PFSK-1 (cell line): ENCODE measurements at regions not wholly inside any gene's neighbourhood (a gene's known extent, or its start where the extent isn't known, plus 50 kb on each side); places are given as distances from the start of the nearest gene placed in this dataset.

Experiments
- FOXP2 ChIP-seq: optimal IDR thresholded peaks from 2 replicates; pipeline ENCODE3; 2011; ENCODE audit warnings: borderline replicate concordance, control low read depth, inconsistent platforms; ENCODE audit not compliant: insufficient read depth; ENCODE audit errors: extremely low read length, extremely low read depth
- POLR2AphosphoS5 ChIP-seq: IDR thresholded peaks from 2 replicates; pipeline ENCODE4 v1.6.1; 2012; ENCODE audit warnings: low read depth, mild to moderate bottlenecking, control low read depth, low read length, moderate library complexity
- REST ChIP-seq, 2 experiments: IDR thresholded peaks; 2 replicates each; pipeline versions ENCODE4 v1.6.1 to v1.8.0; 2011 to 2012; ENCODE audit warnings: low read depth in 2 of 2, low read length in 2 of 2, control low read depth in 1 of 2, inconsistent platforms in 1 of 2, mild to moderate bottlenecking in 1 of 2, moderate library complexity in 1 of 2; ENCODE audit not compliant: insufficient read depth in 1 of 2
- SIN3A ChIP-seq: IDR thresholded peaks from 2 replicates; pipeline ENCODE4 v1.6.1; 2012; ENCODE audit warnings: mild to moderate bottlenecking, low read length, moderate library complexity, borderline replicate concordance; ENCODE audit not compliant: insufficient read depth
- TAF1 ChIP-seq: IDR thresholded peaks from 2 replicates; pipeline ENCODE4 v1.6.1; 2012; ENCODE audit warnings: low read length, control low read depth, borderline replicate concordance; ENCODE audit not compliant: insufficient read depth

GRCh38 chr7:47724335-47724982, 142.5 kb upstream of the TNS3 start:
- no peak for TF ChIP-seq REST (IDR thresholded peaks at IDR 0.05; ENCODE audit: insufficient read depth in 1 of 2, low read depth in 2 of 2, low read length in 2 of 2)
- TF ChIP-seq SIN3A: no peak
- no peak for TF ChIP-seq TAF1
- TF ChIP-seq FOXP2: no peak
- TF ChIP-seq POLR2AphosphoS5: no peak

GRCh38 chr7:47722126-47722525, 140.2 kb upstream of the TNS3 start:
- TF ChIP-seq REST (IDR thresholded peaks at IDR 0.05; ENCODE audit: insufficient read depth in 1 of 2, low read depth in 2 of 2, low read length in 2 of 2): no peak
- TF ChIP-seq SIN3A: no peak
- TF ChIP-seq POLR2AphosphoS5: no peak
- TF ChIP-seq TAF1: no peak
- TF ChIP-seq FOXP2: no peak

GRCh38 chr7:47721670-47722069, 139.8 kb upstream of the TNS3 start:
- TF ChIP-seq TAF1: no peak
- no peak for TF ChIP-seq FOXP2
- TF ChIP-seq SIN3A: no peak
- no peak for TF ChIP-seq REST (IDR thresholded peaks at IDR 0.05; ENCODE audit: insufficient read depth in 1 of 2, low read depth in 2 of 2, low read length in 2 of 2)
- no peak for TF ChIP-seq POLR2AphosphoS5

- no peak for TF ChIP-seq SIN3A
- no peak for TF ChIP-seq FOXP2
- TF ChIP-seq TAF1: no peak
- no peak for TF ChIP-seq REST (IDR thresholded peaks at IDR 0.05; ENCODE audit: insufficient read depth in 1 of 2, low read depth in 2 of 2, low read length in 2 of 2)
- no peak for TF ChIP-seq POLR2AphosphoS5
These were observed 139.0 kb upstream of the TNS3 start for GRCh38 chr7:47720907-47721244.
